Osteocyte (in vitro differentiated cells): ENCODE measurements at regions not wholly inside any gene's neighbourhood (a gene's known extent, or its start where the extent isn't known, plus 50 kb on each side); places are given as distances from the start of the nearest gene placed in this dataset.
A peak's percentile ranks its signal among the peaks of the same experiment; 100 is the strongest.

ENCODE experiments used
- DNase-seq: peaks from one replicate; pipeline ENCODE4 v3.0.0; 2021; ENCODE audit warnings: mixed read lengths; ENCODE audit not compliant: unreplicated experiment; ENCODE audit errors: extremely low spot score
- H3K27ac Mint-ChIP-seq: one replicate; pipeline ENCODE4 v1.8.0; 2021; ENCODE audit warnings: mild to moderate bottlenecking, mixed read lengths; ENCODE audit not compliant: unreplicated experiment
- H3K27me3 Mint-ChIP-seq: one replicate; pipeline ENCODE4 v1.8.0; 2021; ENCODE audit warnings: mixed read lengths; ENCODE audit not compliant: unreplicated experiment
- H3K36me3 Mint-ChIP-seq: one replicate; pipeline ENCODE4 v1.8.0; 2021; ENCODE audit warnings: mixed read lengths; ENCODE audit not compliant: unreplicated experiment
- H3K4me1 Mint-ChIP-seq: one replicate; pipeline ENCODE4 v1.8.0; 2021; ENCODE audit warnings: mixed read lengths; ENCODE audit not compliant: unreplicated experiment
- H3K4me3 Mint-ChIP-seq: one replicate; pipeline ENCODE4 v1.8.0; 2021; ENCODE audit warnings: mild to moderate bottlenecking, moderate library complexity, mixed read lengths; ENCODE audit not compliant: unreplicated experiment
- H3K9me3 Mint-ChIP-seq: one replicate; pipeline ENCODE4 v1.8.0; 2021; ENCODE audit warnings: mixed read lengths; ENCODE audit not compliant: unreplicated experiment
- CTCF ChIP-seq: fragments of 200-600 bp; sonication (generic); IDR thresholded peaks from 2 replicates; pipeline ENCODE4 v1.5.0; 2021; ENCODE audit warnings: antibody characterized with exemption, mild to moderate bottlenecking, moderate library complexity

- TF ChIP-seq CTCF: no peak
- Mint-ChIP-seq H3K4me1 (no peaks in the 10 kb centered on the region), H3K36me3 (no peaks in the 10 kb centered on the region), H3K4me3 (no peak overlapping the region), H3K27ac (no peak overlapping the region), H3K9me3 (peaks cover 6% of the 10 kb centered on the region), H3K27me3 (no peaks in the 10 kb centered on the region)
- DNase-seq: no peak
These were observed 424.2 kb downstream of the ETNK1 start for GRCh38 chr12:23049180-23049579.

GRCh38 chr12:23055004-23055403 is 430.0 kb downstream of the ETNK1 start:
- TF ChIP-seq CTCF: peak; percentile 40
- H3K27ac Mint-ChIP-seq: no peak overlapping the region
- H3K36me3 Mint-ChIP-seq: no peaks in the 10 kb centered on the region
- DNase-seq: no peak
- no peak overlapping the region for H3K4me3 Mint-ChIP-seq
- no peaks in the 10 kb centered on the region for H3K9me3 Mint-ChIP-seq
- H3K4me1 Mint-ChIP-seq: no peaks in the 10 kb centered on the region
- H3K27me3 Mint-ChIP-seq: no peaks in the 10 kb centered on the region

GRCh38 chr12:23057571-23057970 is 432.6 kb downstream of the ETNK1 start:
- Mint-ChIP-seq H3K27me3 (no peaks in the 10 kb centered on the region), H3K4me1 (no peaks in the 10 kb centered on the region), H3K9me3 (no peaks in the 10 kb centered on the region), H3K27ac (no peak overlapping the region), H3K4me3 (no peak overlapping the region), H3K36me3 (no peaks in the 10 kb centered on the region)
- no peak for TF ChIP-seq CTCF
- no peak for DNase-seq

GRCh38 chr12:23060161-23060560 is 435.2 kb downstream of the ETNK1 start:
- H3K27me3 Mint-ChIP-seq: no peaks in the 10 kb centered on the region
- no peaks in the 10 kb centered on the region for H3K4me1 Mint-ChIP-seq
- H3K4me3 Mint-ChIP-seq: no peak overlapping the region
- H3K36me3 Mint-ChIP-seq: no peaks in the 10 kb centered on the region
- TF ChIP-seq CTCF: no peak
- DNase-seq: no peak
- no peaks in the 10 kb centered on the region for H3K9me3 Mint-ChIP-seq
- H3K27ac Mint-ChIP-seq: no peak overlapping the region

- H3K9me3 Mint-ChIP-seq: no peaks in the 10 kb centered on the region
These were observed 438.2 kb downstream of the ETNK1 start for GRCh38 chr12:23063206-23063605.

More at GRCh38 chr12:23063206-23063605, 438.2 kb downstream of the ETNK1 start:
- Mint-ChIP-seq H3K36me3 (peaks cover 1% of the 10 kb centered on the region), H3K27ac (no peak overlapping the region), H3K4me1 (no peaks in the 10 kb centered on the region), H3K27me3 (no peaks in the 10 kb centered on the region), H3K4me3 (no peak overlapping the region)
- TF ChIP-seq CTCF: no peak
- DNase-seq: no peak
